HK-2 (cell line): ENCODE measurements at regions not wholly inside any gene's neighbourhood (a gene's known extent, or its start where the extent isn't known, plus 50 kb on each side); places are given as distances from the start of the nearest gene placed in this dataset.
"Not testable (repeated sequence)": the region's sequence is repeated elsewhere in the genome, so short reads cannot be mapped to it uniquely, and the experiment has no call there.

Source experiments
- DNase-seq: peaks from one replicate; pipeline ENCODE4 v3.0.0-alpha.2; 2018; ENCODE audit not compliant: unreplicated experiment

DNA sequence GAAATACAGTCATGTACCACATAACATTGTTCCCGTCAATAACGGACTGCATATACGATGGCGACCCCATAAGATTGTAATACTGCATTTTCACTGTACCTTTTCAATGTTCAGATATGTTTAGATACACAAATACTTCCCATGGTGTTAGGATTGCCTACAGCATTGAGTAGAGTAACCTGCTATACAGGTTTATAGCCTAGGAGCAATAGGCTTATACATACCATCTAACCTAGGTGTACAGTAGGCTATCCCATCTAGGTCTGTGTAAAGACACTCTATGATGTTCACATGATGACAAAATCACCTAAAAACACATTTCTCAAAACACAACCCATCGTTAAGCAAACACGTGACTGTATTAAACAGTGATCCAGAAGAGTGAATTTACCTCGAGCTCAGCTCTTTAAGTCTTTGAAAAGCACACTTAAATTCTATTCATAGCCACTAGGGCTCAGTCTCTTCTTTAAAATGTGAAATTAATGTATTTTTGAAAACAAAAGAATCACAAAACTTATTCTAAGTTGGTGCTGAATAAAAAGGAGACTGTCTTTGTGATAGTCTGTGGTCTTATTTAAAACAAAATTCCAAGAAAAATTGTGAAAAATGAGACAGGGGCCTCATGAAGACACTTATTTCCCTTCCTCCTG is 239.1 kb upstream of the ARID2 start:
- DNase-seq, result no peak

DNA sequence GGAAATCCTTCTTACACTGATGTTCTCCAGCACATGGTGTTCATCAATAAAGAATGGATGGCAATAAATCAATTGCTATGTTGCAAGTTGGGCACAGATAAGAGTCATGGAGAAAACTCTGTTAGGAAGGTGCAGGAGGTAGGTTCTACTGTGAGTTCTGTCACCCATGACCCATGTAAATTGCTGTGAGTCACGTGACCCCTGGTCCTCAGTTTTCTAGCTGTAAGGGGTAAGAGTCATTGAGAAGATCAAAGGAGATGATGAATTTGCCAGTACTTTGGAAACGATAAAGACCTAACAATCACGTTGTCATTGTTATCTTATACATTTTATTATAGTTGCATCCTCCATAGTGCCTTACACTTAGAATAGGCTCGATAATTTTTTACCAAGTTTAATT is 235.2 kb upstream of the ARID2 start:
- no peak for DNase-seq

GRCh38 chr12:45498645-45499044 is 230.9 kb upstream of the ARID2 start:
- no peak for DNase-seq

DNA sequence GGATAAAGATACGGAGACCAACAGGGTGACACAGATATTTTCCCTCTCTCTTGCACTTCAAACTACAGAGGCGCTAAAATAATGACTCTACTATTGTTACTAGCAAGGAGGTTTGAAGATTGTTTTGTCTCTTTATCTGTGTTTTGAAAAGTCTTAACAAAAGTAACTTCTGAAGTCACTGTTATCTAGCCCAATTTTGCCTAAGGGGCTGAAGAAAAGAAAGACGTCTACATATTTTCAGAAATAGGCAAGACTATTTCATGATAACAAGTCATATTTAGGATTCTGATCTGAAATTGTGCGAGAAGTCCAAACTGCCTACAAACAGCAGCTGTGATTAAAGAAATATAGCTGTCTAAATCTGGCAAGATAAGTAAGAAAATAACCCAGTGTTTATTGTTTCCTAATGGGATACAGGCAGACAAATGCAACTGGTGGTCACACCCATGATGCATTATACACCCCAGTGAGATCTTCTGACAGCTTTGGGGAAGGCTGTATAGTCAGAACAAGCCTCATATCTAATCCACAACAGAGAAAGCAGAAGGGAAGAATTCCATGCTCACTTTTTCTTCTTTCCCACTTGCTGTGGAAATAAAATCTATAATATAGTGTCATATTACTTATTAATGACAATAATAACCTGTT is 226.9 kb upstream of the ARID2 start:
- no peak for DNase-seq

GRCh38 chr12:45503899-45504298 is 225.6 kb upstream of the ARID2 start:
- no peak for DNase-seq

- no peak for DNase-seq
Observed at GRCh38 chr12:45504316-45505010, 225.0 kb upstream of the ARID2 start.

DNA sequence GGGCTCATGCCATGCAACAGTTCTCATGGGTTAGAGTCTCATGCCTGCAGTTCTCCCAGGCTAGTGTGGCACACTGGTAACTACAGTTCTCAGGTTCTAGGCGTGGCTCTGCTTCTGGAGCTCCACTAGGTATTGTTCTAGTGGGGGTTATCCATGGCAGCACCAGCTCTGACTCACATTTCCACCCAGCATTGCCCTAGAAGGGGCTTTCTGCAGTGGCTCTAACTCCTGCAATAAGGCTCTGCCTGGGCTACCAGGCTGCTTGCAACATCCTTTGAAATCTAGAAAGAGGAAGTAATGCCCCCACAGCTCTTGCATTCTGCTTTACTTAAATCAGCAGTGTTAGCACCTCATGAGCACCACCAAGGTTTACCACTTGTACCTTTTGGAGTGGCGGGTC is 220.3 kb upstream of the ARID2 start:
- DNase-seq, result no peak

DNA sequence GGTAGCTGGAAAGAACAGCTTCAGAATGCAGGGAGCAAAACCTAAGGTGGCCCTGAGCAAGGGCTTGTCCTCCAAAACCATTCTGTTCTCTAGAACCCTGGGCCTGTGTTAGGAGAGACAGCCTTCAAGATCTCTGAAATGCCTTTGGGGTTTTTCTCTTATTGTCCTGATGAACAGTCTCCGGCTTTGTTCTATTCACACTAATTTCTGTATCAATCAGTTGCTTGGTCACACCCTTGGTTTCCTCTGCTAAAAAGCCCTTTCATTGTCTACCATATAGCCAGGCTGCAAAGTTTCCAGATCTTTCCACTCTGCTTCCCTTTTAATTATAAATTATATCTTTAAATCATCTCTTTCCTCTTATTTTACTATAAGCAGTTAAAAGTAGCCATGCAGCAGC is 219.9 kb upstream of the ARID2 start:
- no peak for DNase-seq

- no peak for DNase-seq
Observed at GRCh38 chr12:45517381-45517780, 212.1 kb upstream of the ARID2 start.

DNA sequence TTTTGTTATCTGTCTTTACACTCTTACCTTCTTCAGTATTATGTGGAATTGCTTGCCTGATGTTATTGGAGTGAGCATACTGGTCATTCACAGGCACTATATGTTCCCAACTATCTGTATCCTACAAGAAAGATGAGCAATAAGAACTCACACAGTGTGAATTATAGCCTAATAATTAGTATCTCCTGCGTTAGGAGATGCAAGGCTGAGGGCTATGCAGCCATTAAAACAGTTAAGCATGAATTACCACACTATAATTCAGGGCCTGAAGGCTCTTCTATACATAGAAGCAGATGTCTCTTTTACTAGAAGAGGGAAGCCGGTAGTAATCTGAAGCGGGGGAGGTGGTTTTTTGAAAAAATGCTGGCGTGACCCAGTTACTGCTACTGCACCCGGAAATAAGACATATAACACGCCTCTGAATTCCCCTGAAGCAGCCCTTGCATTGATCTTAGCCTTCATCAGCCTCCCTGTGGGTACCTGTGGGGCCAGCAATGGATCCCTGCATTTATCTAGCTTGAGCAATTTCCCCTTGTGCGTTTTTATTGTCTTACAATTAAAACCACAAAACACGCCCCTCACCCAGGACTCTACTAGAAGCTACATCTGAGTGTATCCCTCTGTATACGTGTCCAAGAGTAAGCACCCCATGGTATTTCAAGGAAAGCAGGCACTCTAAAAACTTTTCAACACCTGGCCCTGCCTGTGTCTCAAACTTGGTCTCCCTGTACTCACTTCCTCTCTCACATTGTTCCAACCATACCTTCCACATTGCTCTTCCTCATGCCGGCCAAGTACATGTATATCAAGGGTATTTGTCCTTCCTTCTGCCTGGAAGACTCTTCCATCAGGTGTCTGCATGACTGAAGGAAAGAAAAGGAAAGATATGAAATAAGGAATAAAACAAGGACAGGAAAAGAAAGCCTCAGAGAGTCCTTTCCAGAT is 210.9 kb upstream of the ARID2 start:
- DNase-seq, result no peak

DNA sequence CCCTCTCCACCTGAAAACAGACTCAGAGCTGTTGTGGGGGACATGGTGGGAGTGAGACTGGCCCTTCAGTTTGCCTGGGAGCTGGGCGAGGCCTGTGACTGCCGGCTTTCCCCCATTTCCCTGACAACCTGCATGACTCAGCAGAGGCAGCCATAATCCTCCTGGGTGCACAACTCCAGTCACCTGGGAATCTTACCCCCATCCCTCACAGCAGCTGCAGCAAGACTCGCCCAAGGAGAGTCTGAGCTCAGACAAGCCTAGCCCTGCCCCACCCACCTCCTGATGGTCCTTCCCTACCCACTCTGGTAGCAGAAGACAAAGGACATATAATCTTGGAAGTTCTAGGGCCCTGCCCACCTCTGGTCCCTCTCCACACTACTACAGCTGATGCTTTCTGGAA is 207.3 kb upstream of the ARID2 start:
- DNase-seq, result no peak

- not testable (repeated sequence) for DNase-seq
Observed at GRCh38 chr12:45526823-45527222, 202.7 kb upstream of the ARID2 start.

DNA sequence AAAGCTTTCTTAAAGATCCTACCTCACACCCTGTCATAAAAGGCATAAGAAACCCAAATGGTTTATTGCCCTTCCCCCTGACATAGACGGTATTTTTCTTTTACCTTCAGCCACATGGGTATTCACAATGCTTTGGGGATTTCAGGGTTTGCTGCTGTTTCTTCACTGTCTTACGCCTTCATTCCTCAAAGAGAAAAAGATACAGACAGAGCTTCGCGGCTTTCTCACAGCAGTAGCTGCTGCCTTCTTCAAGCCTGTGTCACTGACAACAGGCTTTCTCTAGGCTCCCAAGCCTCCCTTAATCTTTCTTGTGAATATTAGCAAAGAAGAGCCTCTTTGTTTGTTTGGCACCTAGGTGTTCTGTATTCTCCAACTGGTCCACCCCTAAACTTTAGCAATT is 197.4 kb upstream of the ARID2 start:
- no peak for DNase-seq

- DNase-seq, result no peak
Observed at GRCh38 chr12:45535610-45536180, 193.8 kb upstream of the ARID2 start.

DNA sequence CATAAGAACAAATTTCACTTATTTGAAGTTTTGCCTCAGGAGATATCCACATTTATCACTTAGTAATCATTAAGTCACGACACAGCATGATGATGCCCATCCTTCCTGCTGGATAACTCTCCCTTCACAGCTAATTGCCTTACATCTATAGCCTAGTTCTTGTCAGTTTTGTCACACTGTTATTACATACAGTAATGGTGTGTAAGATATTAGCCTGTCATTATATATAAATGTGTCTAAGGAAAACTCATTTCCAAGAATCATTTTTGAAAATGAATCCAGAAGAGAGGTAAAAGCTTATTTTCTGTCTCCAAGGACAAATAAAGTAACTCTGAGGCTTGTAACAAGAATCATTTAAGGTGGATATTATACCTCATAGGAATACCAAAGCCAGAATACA is 193.2 kb upstream of the ARID2 start:
- no peak for DNase-seq

DNA sequence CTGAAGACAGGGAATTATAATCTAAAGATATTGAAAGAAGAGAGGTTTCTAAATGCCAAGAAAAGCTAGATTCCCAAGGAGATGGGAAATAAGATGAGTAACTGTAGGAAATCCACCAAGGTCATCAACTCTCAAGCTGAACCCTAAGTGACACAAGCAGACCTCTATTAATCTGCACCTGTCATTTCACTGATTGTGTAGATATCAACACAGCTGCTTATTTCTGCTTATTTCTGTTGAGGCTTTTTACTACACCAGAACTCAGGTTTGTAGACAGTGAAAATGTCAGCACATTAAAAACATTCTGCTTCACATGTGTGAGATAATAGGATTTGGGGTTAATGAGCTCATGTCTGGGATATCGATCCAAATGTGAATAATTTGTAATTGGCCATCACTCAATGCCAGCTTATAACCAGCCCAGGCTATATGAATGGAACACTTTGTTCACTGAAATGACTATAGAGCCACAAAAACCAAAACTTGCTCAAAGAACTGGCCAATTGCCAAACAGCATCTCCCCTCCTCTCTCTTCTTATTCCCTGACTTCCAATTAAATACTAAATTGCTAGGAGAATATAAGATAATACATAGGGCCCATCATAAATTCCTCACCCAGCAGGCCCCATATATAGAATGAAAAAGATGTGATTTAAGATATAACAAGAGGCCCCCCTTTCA is 188.7 kb upstream of the ARID2 start:
- DNase-seq, result no peak

DNA sequence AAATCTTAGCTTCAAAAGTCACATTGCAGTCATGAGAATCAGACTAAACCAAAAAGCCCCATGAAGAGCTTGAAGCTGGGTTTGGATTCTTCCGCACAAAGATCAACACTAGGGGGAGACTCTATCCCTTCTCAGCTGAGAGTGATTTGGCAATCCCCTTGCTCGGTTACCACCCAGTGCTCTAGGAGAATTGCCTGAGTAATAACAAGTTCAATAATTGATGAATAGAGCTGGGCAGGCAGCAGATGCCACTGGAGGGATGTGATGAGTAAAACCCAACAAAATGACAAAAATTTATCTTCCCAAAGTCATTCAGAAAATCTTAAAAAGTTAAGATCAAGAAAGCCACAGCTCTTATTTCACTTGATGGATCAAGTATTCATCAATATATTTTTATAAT is 185.6 kb upstream of the ARID2 start:
- peak; percentile 46 for DNase-seq

- DNase-seq, result no peak
Observed at GRCh38 chr12:45546545-45546944, 183.0 kb upstream of the ARID2 start.

DNA sequence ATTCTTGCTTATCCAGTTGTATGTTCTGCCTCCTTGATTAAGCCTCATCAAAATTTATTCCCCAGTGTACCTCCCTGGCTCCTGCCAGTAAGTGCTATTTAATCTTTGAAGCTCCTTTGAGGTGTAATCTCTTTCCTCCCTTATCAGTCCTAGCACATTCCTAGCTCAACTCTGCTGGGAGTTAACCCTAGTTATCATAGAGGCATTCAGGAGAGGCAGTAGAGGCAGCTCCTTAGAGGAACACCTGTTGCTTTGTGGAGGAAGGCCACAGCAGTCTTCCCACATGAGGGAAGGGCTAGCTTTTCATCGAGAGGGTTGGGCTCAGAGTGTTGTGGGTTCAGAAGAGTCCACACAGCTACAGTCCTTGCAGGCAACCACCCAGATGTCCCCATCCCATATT is 182.4 kb upstream of the ARID2 start:
- no peak for DNase-seq

DNA sequence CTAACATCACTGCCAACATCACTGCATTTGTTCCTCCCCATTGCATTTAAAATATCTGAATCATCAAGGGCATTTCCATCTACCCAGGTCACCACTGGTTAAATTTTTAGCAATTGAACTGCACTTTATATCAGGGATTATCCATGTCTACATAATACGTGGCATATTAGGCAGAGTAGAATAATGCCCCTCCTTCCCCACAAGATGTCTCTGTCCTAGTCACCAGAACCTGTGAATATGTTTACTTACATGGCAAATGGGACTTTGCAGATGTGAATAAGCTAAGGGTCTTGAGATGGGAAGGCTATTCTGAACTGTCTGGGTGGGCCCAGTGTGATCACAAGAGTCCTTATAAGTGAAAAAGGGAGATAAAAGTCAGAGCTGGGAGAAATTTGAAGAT is 181.7 kb upstream of the ARID2 start:
- DNase-seq, result no peak

GRCh38 chr12:45548426-45548825 is 181.1 kb upstream of the ARID2 start:
- DNase-seq, result no peak
